Body of pancreas (tissue), 4 donors: ENCODE measurements at regions not wholly inside any gene's neighbourhood (a gene's known extent, or its start where the extent isn't known, plus 50 kb on each side); places are given as distances from the start of the nearest gene placed in this dataset.

Experiments used
- ATAC-seq: fragments of 150-250 bp; one replicate; pipeline ENCODE4 v1.9.1; 2016
- DNase-seq, 4 donors: peaks; one replicate each; pipeline ENCODE4 v3.0.0-alpha.2; 2019
- H3K27ac ChIP-seq, 4 donors: fragments of 200-600 bp; sonication (generic); 1 replicate in 3 of 4; 2 replicates in 1 of 4; pipeline versions ENCODE4 v1.5.1 to v1.6.1; 2016 to 2019; ENCODE audit warnings: mild to moderate bottlenecking in 1 of 4, mixed read lengths in 1 of 4, moderate library complexity in 1 of 4
- H3K27me3 ChIP-seq, 2 donors: fragments of 200-600 bp; sonication (generic); one replicate each; pipeline ENCODE4 v1.6.0; 2016; ENCODE audit warnings: mild to moderate bottlenecking in 1 of 2
- H3K36me3 ChIP-seq, 2 donors: fragments of 200-600 bp; sonication (generic); replicated peaks in 1 of 2; 2 replicates each; pipeline ENCODE4 v1.5.1; 2016; ENCODE audit warnings: low read depth in 2 of 2; ENCODE audit not compliant: insufficient read depth in 1 of 2
- H3K4me1 ChIP-seq: fragments of 200-600 bp; sonication (generic); one replicate; pipeline ENCODE4 v1.6.0; 2016
- H3K4me3 ChIP-seq, 2 donors: fragments of 200-600 bp; sonication (generic); 1 replicate in 1 of 2; 2 replicates in 1 of 2; pipeline ENCODE4 v1.5.1; 2016 to 2019
- H3K9me3 ChIP-seq, 3 donors: fragments of 200-600 bp; sonication (generic); 1 replicate in 2 of 3; 2 replicates in 1 of 3; pipeline ENCODE4 v1.5.1; 2016
- CTCF ChIP-seq, 7 experiments: fragments of 450-650 bp in 4 of 7; fragments of 200-600 bp in 3 of 7; sonication (generic) in 3 of 7; IDR thresholded peaks; one replicate each; pipeline ENCODE4 v1.5.1; 2016 to 2019; ENCODE audit warnings: antibody characterized with exemption in 7 of 7
- POLR2A ChIP-seq, 3 donors: fragments of 450-650 bp; IDR thresholded peaks; one replicate each; pipeline ENCODE4 v1.6.1; 2016; ENCODE audit warnings: antibody characterized with exemption in 3 of 3, mild to moderate bottlenecking in 2 of 3
- WGBS, 2 donors: methylation state at CpG; one replicate each; pipeline ENCODE4 v1.1.5; 2017; 5-methylcytosine and 5-hydroxymethylcytosine counted together
- intact Hi-C: fragments of 100-400 bp; cut with DNase I; formaldehyde crosslinking; loops from one replicate; pipeline ENCODE4 v1.15.1; 2023

GRCh38 chr2:150538651-150539201, 51.3 kb upstream of the RND3 start:
- H3K36me3 ChIP-seq = no peaks in the 10 kb centered on the region
- 66 to 69% methylated on average over 7 of the region's 7 CpGs for WGBS, 2 donors
- no peak overlapping the region for H3K27ac ChIP-seq
- TF ChIP-seq POLR2A (IDR thresholded peaks at IDR 0.05) (no peak), CTCF (IDR thresholded peaks at IDR 0.05) (no peak)
- H3K4me1 ChIP-seq = no peaks in the 10 kb centered on the region
- H3K4me3 ChIP-seq = no peak overlapping the region
- no peaks in the 10 kb centered on the region for H3K27me3 ChIP-seq
- DNase-seq = no peak
- H3K9me3 ChIP-seq = no peaks in the 10 kb centered on the region
- intact Hi-C loops = no loop called here
- ATAC-seq = no peak
